HUES6 (cell line): ENCODE measurements at regions not wholly inside any gene's neighbourhood (a gene's known extent, or its start where the extent isn't known, plus 50 kb on each side); places are given as distances from the start of the nearest gene placed in this dataset.
"Not testable (repeated sequence)": the region's sequence is repeated elsewhere in the genome, so short reads cannot be mapped to it uniquely, and the experiment has no call there.

Experiments
- H3K27ac ChIP-seq: 2 replicates; pipeline ENCODE4 v1.7.0; 2013; ENCODE audit warnings: low read depth, mild to moderate bottlenecking, low read length, inconsistent platforms
- H3K27me3 ChIP-seq: 2 replicates; pipeline ENCODE4 v1.6.1; 2013; ENCODE audit warnings: low read length; ENCODE audit not compliant: control insufficient read depth, insufficient read depth
- H3K36me3 ChIP-seq: 2 replicates; pipeline ENCODE4 v1.6.1; 2013; ENCODE audit warnings: low read length; ENCODE audit not compliant: control insufficient read depth, insufficient read depth
- H3K4me1 ChIP-seq: 2 replicates; pipeline ENCODE4 v1.6.1; 2013; ENCODE audit warnings: low read length; ENCODE audit not compliant: control insufficient read depth, insufficient read depth
- H3K4me3 ChIP-seq: 2 replicates; pipeline ENCODE4 v1.5.1; 2013; ENCODE audit warnings: low read depth, low read length
- H3K9ac ChIP-seq: one replicate; pipeline ENCODE4 v1.6.1; 2013; ENCODE audit warnings: mild to moderate bottlenecking, low read length
- H3K9me3 ChIP-seq: 2 replicates; pipeline ENCODE4 v1.6.1; 2013; ENCODE audit warnings: low read depth, low read length; ENCODE audit not compliant: control insufficient read depth, insufficient read depth

DNA sequence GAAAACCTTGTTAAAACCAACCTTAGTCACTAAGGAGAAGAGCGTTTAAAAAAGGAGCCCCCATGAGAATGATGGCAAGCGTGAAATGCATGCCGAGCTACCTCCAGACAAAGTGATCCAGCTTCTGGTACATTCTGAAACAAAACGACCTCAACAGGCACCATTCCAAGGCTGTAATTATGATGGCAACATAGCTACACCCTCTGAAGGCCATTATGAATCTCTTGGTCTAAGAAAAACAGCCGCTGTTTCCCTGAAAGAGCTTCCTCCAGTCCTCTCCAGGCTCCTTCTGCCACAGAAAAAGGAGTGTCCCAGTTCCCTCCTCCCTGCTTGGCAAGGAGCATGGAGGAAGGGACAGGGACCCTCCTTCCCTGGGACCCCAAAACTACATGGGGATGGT is 50.0 kb upstream of the ABLIM1 start:
- Histone ChIP-seq H3K4me3 (no peak overlapping the region), H3K27me3 (no peaks in the 10 kb centered on the region), H3K9ac (no peak overlapping the region), H3K9me3 (no peaks in the 10 kb centered on the region), H3K4me1 (peaks cover 14% of the 10 kb centered on the region), H3K27ac (no peak overlapping the region), H3K36me3 (no peaks in the 10 kb centered on the region)

DNA sequence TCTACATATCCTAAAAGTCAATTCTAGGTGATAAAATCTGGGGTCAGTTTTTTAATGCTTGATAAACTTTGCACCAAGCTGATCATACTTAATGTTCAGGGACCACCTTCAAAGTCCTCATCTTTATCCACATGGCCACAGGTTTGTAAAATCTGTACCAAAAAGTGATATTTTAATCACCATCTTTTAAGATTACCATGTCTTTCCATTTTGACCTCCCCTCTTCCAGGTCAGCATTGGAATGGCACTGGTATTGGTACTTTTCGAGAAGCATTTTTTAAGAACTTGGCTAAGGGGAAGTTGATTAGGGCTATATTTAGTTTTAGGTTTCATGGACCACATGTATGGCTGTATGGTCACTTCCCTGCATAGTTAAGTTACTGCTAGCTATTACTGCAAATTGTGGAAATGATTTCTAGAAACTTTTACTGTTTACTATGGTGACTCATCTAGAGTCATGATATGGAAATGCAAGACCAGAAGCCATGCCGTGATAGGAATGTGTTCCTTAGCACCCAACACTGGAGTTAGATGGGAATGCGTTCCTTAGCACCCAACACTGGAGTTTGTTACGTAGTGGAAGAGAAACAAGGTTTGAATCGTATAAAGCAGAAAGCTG is 50.8 kb upstream of the ABLIM1 start:
- H3K36me3 ChIP-seq = no peaks in the 10 kb centered on the region
- no peak overlapping the region for H3K4me3 ChIP-seq
- H3K9me3 ChIP-seq = no peaks in the 10 kb centered on the region
- no peak overlapping the region for H3K27ac ChIP-seq
- H3K27me3 ChIP-seq = no peaks in the 10 kb centered on the region
- H3K4me1 ChIP-seq = peaks cover 20% of the 10 kb centered on the region
- H3K9ac ChIP-seq = no peak overlapping the region

DNA sequence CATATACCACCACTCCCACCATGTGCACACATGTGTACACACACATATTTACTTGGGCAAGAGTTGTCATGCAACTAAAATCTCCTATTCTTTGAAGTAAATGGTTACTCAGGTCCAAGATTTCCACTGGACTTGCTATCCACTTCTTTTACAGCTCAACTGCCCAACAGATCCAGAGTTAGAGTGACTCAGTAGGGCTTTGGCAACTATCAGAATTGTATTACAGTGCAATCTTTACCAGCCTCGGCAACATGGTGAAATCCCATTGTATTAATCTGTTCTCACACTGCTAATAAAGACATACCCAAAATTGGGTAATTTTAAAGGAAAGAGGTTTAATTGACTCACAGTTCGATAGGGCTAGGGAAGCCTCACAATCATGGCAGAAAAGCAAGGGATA is 51.9 kb upstream of the ABLIM1 start:
- Histone ChIP-seq H3K4me1 (peaks cover 27% of the 10 kb centered on the region), H3K27ac (no peak overlapping the region), H3K4me3 (no peak overlapping the region), H3K9ac (no peak overlapping the region), H3K27me3 (no peaks in the 10 kb centered on the region), H3K9me3 (no peaks in the 10 kb centered on the region), H3K36me3 (no peaks in the 10 kb centered on the region)

DNA sequence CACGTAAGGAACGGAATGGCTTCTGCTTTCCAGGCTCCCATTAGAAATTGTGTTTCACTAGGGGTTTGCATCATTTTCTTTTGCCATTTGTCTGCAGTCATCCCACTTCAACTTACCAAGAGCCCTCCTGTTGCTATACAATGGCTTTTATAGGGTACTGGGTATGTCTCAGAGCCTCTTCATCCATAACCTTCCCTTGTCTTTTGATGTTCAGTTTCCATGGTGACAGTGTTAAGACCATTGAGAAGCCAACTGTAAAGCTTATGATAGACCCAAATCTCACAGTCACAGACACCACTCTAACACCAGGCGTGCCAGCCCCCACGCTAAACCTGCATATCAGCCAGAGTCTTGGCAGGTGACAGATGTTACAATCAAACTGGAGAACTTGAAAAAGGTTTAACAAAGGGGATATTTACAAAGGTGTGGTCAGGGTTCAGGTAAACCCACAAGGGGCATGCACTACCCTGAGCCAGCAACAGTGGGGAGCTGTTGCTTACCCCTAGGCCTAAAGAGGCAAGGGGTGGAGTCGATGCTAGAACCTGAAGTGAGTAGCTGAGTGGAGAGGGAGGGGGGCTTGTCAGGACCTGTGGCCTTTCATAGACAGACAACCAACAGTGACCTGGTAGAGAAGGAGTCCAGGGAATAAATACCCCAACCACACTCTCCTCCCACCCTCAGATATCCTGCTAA is 53.2 kb upstream of the ABLIM1 start:
- H3K9me3 ChIP-seq = no peaks in the 10 kb centered on the region
- no peak overlapping the region for H3K4me3 ChIP-seq
- H3K9ac ChIP-seq = peak overlapping the region; percentile 30
- H3K27me3 ChIP-seq = no peaks in the 10 kb centered on the region
- no peaks in the 10 kb centered on the region for H3K36me3 ChIP-seq
- H3K4me1 ChIP-seq = peaks cover 31% of the 10 kb centered on the region
- H3K27ac ChIP-seq = no peak overlapping the region; the same call in 1 of the 2 replicates

DNA sequence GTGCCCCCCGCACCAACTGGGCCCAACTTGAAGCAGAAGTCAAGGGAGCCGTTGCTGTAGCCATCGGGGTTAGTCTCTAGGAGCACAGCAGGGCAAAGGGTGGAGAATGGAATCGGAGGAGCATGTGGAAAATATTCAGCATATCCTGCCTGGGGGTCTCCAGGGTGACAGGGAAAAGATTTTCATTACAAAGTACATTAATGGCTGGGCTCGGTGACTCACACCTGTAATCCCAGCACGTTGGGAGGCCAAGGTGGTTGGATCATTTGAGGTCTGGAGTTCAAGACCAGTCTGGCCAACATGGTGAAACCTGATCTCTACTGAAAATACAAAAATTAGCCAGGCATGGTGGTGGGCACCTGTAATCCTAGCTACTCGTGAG is 53.8 kb upstream of the ABLIM1 start:
- Histone ChIP-seq H3K9ac (peak overlapping the region; percentile 30), H3K4me1 (peaks cover 31% of the 10 kb centered on the region), H3K4me3 (no peak overlapping the region), H3K27ac (no peak overlapping the region; the same call in 1 of the 2 replicates), H3K36me3 (no peaks in the 10 kb centered on the region), H3K9me3 (no peaks in the 10 kb centered on the region), H3K27me3 (no peaks in the 10 kb centered on the region)

DNA sequence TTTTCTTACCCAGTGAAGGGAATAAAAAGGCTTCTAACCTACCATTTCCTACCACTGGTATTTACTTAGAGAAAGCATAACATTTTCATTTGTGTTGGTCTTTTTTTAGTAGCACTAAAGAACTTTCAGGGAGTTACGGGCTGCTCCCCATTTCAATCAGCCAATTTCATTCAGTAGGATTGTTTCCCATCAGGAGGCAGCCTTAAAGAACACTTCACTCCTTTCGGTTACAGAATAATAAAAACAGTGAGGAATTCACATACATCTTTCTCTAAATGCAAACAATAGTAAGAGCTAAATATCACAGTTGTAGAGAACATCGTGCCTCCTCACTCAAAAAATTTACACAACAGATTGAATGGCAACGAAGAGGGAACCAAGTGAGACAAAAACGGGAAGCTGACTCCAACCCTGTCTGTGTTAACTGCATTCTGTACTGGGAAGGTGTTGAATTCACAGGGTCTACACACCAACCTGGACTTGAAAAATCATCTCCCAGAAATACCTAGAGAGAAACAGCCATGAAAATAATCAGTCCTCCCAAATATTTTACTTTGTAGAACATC is 55.5 kb upstream of the ABLIM1 start:
- H3K27ac ChIP-seq = no peak overlapping the region
- no peak overlapping the region for H3K9ac ChIP-seq
- H3K27me3 ChIP-seq = no peaks in the 10 kb centered on the region
- no peaks in the 10 kb centered on the region for H3K36me3 ChIP-seq
- H3K4me3 ChIP-seq = no peak overlapping the region
- H3K9me3 ChIP-seq = no peaks in the 10 kb centered on the region
- H3K4me1 ChIP-seq = peaks cover 30% of the 10 kb centered on the region

DNA sequence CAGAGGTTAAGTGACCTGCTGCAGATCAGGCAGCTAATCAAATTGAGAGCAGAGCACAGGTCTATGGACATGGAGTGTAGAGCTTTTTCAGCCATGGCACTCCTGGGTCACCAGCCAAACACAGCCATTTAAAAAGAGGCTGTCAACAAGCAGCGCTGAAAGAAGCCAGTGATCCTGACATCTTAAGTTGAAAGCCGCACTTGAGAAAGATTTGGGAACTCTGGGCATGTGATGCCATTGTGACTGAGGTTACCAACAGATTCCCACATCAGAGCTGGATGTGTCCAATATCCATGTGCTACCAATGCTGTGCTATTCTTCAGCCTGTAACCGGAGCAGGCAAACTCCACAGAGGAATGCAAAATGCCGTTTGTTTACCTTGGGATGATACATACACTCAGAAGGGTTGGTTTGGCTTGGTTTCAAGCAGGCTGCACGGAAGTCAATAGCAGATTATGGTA is 56.2 kb upstream of the ABLIM1 start:
- Histone ChIP-seq H3K27me3 (no peaks in the 10 kb centered on the region), H3K9ac (no peak overlapping the region), H3K27ac (no peak overlapping the region)

DNA sequence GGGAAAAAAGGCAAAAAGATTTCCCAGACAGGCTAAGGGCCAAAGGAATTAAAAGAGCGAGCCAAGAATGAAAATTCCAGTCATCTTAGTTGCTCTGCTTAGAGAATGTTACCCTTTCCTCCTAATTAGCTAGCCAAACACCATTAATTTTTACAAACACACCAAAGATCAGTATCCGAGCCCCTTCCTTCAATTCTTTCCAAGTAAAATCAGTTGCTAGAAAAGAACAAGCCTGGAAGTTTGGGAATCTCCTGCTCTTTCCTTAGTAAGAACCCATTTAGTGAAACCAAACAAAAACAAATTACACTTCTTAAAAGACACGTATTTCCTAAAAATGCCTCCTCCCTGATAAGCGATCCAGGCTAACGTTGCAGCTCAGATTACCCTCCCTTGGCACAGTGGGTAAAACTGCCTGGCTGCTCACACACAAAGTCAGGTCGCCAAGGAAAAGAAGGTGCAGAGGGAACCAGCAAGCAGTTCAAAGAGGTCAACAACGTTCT is 57.1 kb upstream of the ABLIM1 start:
- no peaks in the 10 kb centered on the region for H3K9me3 ChIP-seq
- no peak overlapping the region for H3K9ac ChIP-seq
- H3K27ac ChIP-seq = no peak overlapping the region
- H3K36me3 ChIP-seq = no peaks in the 10 kb centered on the region
- H3K4me1 ChIP-seq = peaks cover 25% of the 10 kb centered on the region
- H3K4me3 ChIP-seq = no peak overlapping the region
- H3K27me3 ChIP-seq = no peaks in the 10 kb centered on the region

More for the DNA sequence above, 56.2 kb upstream of the ABLIM1 start:
- Histone ChIP-seq H3K4me3 (no peak overlapping the region), H3K4me1 (peaks cover 25% of the 10 kb centered on the region), H3K36me3 (no peaks in the 10 kb centered on the region), H3K9me3 (no peaks in the 10 kb centered on the region)

DNA sequence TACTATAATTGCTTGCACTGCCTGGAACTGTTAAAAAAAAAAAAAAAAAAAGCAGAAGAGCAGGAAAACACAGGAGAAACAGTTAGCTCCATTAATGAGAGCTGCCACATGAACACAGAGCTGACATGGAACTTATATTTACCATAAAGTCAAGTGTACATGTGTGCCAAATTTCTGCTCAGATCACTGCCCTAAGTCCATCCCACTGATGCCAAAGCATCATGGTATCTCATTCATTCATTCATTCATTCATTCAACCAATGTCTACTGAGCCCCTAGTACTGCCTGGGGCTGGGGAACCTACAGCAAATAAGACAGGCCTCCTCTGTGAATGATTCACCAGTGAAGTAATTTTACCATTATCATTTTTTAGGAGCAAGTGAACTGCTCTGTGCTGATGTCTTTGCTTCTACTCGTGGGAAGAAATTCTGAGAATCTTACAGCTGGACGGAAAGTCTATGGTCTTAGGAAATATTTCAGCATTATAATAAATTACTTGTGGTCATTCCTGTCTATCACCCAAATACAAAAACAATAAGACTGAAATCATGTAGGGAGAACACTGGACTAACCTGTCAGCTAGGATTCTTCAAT is 58.8 kb upstream of the ABLIM1 start:
- Histone ChIP-seq H3K27ac (no peak overlapping the region), H3K9me3 (no peaks in the 10 kb centered on the region), H3K4me1 (peaks cover 18% of the 10 kb centered on the region), H3K27me3 (no peaks in the 10 kb centered on the region), H3K9ac (no peak overlapping the region), H3K4me3 (no peak overlapping the region), H3K36me3 (no peaks in the 10 kb centered on the region)

DNA sequence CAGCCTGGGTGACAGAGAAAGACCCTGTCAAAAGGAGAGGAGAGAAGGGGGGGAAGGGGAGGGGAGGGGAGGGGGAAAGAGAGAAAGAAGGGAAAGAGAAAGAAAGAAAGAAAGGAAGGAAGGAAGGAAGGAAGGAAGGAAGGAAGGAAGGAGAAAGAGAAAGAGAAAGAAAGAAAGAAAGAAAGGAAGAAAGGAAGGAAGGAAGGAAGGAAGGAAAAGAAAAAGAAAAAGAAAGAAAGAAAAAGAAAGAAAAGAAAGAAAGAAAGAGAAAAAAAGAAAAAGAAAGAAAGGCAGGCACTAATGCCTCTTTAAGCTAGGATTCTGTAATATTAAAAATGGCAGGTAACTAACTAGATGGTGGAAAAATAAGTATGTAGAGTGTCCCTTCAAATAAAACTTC is 59.8 kb upstream of the ABLIM1 start:
- not testable (repeated sequence) for H3K36me3 ChIP-seq, H3K27ac ChIP-seq, H3K9ac ChIP-seq, H3K9me3 ChIP-seq, H3K27me3 ChIP-seq, H3K4me3 ChIP-seq
- peaks cover 18% of the 10 kb centered on the region for H3K4me1 ChIP-seq

DNA sequence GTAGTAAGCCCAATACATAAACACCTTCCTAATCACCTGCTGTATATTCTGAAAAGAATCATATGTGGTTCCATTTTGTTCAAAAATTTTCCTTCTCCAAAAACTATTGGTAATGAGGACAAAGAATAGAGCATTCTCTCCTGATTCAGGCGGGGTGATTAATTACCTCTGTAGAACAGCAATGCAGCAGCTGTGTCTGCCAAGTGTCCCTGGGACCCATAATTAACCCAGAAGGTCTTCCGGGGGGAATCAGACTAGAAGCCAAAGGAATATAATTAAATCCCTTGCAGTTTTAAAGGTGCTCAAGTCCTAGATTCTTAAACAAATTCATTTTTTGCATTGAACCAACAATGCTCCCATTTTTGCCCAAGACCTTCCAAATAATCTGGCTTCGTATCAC is 60.3 kb upstream of the ABLIM1 start:
- no peak overlapping the region for H3K27ac ChIP-seq

More for the DNA sequence above, 60.3 kb upstream of the ABLIM1 start:
- Histone ChIP-seq H3K27me3 (no peaks in the 10 kb centered on the region), H3K4me1 (peaks cover 15% of the 10 kb centered on the region), H3K9ac (no peak overlapping the region), H3K9me3 (no peaks in the 10 kb centered on the region), H3K36me3 (no peaks in the 10 kb centered on the region), H3K4me3 (no peak overlapping the region)
